SK-N-SH (cell line): ENCODE measurements at regions not wholly inside any gene's neighbourhood (a gene's known extent, or its start where the extent isn't known, plus 50 kb on each side); places are given as distances from the start of the nearest gene placed in this dataset.

Experiments
- CTCF ChIP-seq: fragments of 200-600 bp; sonication (generic); IDR thresholded peaks from 2 replicates; pipeline ENCODE4 v1.6.1; 2017; ENCODE audit warnings: antibody characterized with exemption, mild to moderate bottlenecking, moderate library complexity
- SMC3 ChIP-seq: IDR thresholded peaks from 2 replicates; pipeline ENCODE4 v1.6.1; 2012; ENCODE audit warnings: low read depth, low read length, improper control_type of control experiment

GRCh38 chr15:49737127-49737526, 116.3 kb downstream of the DTWD1 start:
- TF ChIP-seq CTCF, result no peak
- TF ChIP-seq SMC3, result no peak
